Endodermal cell (in vitro differentiated cells): ENCODE measurements at regions not wholly inside any gene's neighbourhood (a gene's known extent, or its start where the extent isn't known, plus 50 kb on each side); places are given as distances from the start of the nearest gene placed in this dataset.

ENCODE experiments used
- DNase-seq: peaks from one replicate; pipeline ENCODE4 v3.0.0-alpha.2; 2017
- H3K27ac ChIP-seq: 2 replicates; pipeline ENCODE4 v1.5.1; 2013; ENCODE audit warnings: mild to moderate bottlenecking, low read depth, low read length, moderate library complexity
- H3K27me3 ChIP-seq: 2 replicates; pipeline ENCODE4 v1.6.1; 2013; ENCODE audit warnings: mild to moderate bottlenecking, low read length, moderate library complexity; ENCODE audit not compliant: insufficient read depth, control insufficient read depth, poor library complexity, severe bottlenecking
- H3K36me3 ChIP-seq: 2 replicates; pipeline ENCODE4 v1.7.0; 2013; ENCODE audit warnings: mild to moderate bottlenecking, low read length, moderate library complexity; ENCODE audit not compliant: control insufficient read depth, insufficient read depth
- H3K4me1 ChIP-seq: one replicate; pipeline ENCODE4 v1.7.0; 2013; ENCODE audit warnings: low read length; ENCODE audit not compliant: control insufficient read depth, insufficient read depth
- H3K4me3 ChIP-seq: 2 replicates; pipeline ENCODE4 v1.5.1; 2013; ENCODE audit warnings: mild to moderate bottlenecking, low read length, moderate library complexity
- H3K9ac ChIP-seq: 2 replicates; pipeline ENCODE4 v1.6.1; 2013; ENCODE audit warnings: mild to moderate bottlenecking, low read length, moderate library complexity; ENCODE audit not compliant: poor library complexity, severe bottlenecking; ENCODE audit errors: extremely low read depth
- H3K9me3 ChIP-seq: 2 replicates; pipeline ENCODE4 v1.6.1; 2013; ENCODE audit warnings: mild to moderate bottlenecking, low read length, moderate library complexity; ENCODE audit not compliant: control insufficient read depth
- H3K27ac Mint-ChIP-seq: 2 replicates; pipeline ENCODE4 v1.8.0; 2020; ENCODE audit warnings: mixed read lengths
- H3K27me3 Mint-ChIP-seq: 2 replicates; pipeline ENCODE4 v1.8.0; 2021; ENCODE audit warnings: mild to moderate bottlenecking, mixed read lengths; ENCODE audit not compliant: insufficient read depth
- H3K36me3 Mint-ChIP-seq: 2 replicates; pipeline ENCODE4 v1.8.0; 2020; ENCODE audit warnings: low read depth, mixed read lengths
- H3K4me1 Mint-ChIP-seq: 2 replicates; pipeline ENCODE4 v1.8.0; 2020; ENCODE audit warnings: mixed read lengths
- H3K4me3 Mint-ChIP-seq: 2 replicates; pipeline ENCODE4 v1.8.0; 2020; ENCODE audit warnings: mild to moderate bottlenecking, moderate library complexity, mixed read lengths
- H3K9me3 Mint-ChIP-seq: 2 replicates; pipeline ENCODE4 v1.8.0; 2020; ENCODE audit warnings: mild to moderate bottlenecking, mixed read lengths
- WGBS, 2 experiments: methylation state at CpG; one replicate each; pipeline versions ENCODE4 v1.1.5 to v1.1.7; 2013; ENCODE audit warnings: missing lambda C conversion rate in 2 of 2, mixed read lengths in 1 of 2; ENCODE audit not compliant: insufficient coverage in 1 of 2, insufficient read length in 1 of 2; 5-methylcytosine and 5-hydroxymethylcytosine counted together
- TF ChIP-seq, protein P1 (sequence below): fragments of 200-600 bp; sonication (generic); conservative IDR thresholded peaks from 2 replicates; pipeline ENCODE4 v1.5.0; 2021; ENCODE audit warnings: antibody characterized with exemption, mild to moderate bottlenecking

DNA sequence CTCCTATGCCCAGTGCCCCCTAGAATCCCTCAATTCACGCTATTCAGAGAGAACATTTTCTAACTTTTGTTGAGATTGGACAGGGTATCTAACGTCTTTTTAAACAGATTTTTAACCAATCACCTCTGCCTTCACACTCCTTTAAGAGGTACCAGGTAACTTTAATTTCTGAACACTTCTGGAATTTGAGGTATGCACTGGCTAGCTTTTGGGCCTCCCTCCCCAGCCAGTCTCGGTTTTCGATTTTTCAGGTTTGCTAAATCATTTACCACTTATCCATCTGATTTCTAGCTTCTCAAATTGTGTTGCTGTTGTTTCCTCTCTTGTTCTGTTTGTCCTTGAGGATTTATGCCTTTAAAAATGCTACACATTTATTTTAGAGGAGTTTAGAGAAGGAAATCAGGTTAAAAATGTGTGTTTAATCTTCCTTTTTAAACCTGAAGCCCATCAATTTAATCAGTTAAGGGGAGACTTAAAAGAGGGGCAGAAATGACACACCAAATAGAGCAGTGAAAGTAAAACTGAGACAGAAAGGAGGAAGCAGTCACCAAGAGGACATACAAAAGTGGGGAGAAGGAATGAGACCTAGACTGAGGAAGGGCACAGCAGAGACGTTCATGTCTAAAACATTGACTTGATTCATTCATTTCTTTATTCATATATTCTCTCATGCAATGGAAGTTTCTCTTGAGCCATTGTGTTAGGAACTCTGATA, 139.6 kb upstream of the HTR2A start:
- H3K36me3 Mint-ChIP-seq = no peaks in the 10 kb centered on the region
- peaks cover 54% of the 10 kb centered on the region for H3K27me3 ChIP-seq
- peak overlapping the region; percentile 59 for H3K27ac Mint-ChIP-seq
- peaks cover 2% of the 10 kb centered on the region for H3K4me1 ChIP-seq
- TF ChIP-seq, protein P1, sequence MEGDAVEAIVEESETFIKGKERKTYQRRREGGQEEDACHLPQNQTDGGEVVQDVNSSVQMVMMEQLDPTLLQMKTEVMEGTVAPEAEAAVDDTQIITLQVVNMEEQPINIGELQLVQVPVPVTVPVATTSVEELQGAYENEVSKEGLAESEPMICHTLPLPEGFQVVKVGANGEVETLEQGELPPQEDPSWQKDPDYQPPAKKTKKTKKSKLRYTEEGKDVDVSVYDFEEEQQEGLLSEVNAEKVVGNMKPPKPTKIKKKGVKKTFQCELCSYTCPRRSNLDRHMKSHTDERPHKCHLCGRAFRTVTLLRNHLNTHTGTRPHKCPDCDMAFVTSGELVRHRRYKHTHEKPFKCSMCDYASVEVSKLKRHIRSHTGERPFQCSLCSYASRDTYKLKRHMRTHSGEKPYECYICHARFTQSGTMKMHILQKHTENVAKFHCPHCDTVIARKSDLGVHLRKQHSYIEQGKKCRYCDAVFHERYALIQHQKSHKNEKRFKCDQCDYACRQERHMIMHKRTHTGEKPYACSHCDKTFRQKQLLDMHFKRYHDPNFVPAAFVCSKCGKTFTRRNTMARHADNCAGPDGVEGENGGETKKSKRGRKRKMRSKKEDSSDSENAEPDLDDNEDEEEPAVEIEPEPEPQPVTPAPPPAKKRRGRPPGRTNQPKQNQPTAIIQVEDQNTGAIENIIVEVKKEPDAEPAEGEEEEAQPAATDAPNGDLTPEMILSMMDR = no peak
- no peak overlapping the region for H3K4me3 Mint-ChIP-seq
- H3K36me3 ChIP-seq = no peaks in the 10 kb centered on the region
- WGBS, 2 experiments = 67 to 90% methylated on average over 1 to 5 of the region's 5 CpGs
- no peak overlapping the region for H3K4me3 ChIP-seq
- peaks cover 49% of the 10 kb centered on the region for H3K4me1 Mint-ChIP-seq
- no peak for DNase-seq
- H3K27ac ChIP-seq = no peak overlapping the region
- peaks cover 40% of the 10 kb centered on the region for H3K27me3 Mint-ChIP-seq
- no peak overlapping the region for H3K9ac ChIP-seq
- H3K9me3 Mint-ChIP-seq = no peaks in the 10 kb centered on the region
- no peaks in the 10 kb centered on the region for H3K9me3 ChIP-seq

DNA sequence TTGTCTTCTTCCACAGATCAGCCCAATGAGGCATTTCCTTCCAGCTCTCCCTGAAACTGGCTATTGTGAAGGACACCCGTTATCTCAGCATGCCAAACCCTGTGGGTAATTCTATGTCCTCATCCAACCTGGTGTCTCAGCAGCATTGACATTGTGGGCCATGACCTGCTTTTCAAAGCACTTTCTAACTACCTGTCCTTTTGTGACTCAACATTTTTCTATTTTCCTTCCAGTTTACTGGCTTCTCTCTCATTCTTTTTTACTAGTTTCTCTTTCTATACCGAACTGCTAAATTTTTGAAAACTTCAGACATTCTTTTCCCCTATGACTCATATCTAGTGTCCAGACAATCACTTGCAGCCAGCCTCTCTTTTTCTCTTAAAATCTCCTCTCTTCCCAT, 136.4 kb upstream of the HTR2A start:
- Histone ChIP-seq H3K36me3 (no peaks in the 10 kb centered on the region), H3K9me3 (no peaks in the 10 kb centered on the region), H3K4me3 (no peak overlapping the region), H3K27ac (no peak overlapping the region), H3K4me1 (peaks cover 2% of the 10 kb centered on the region), H3K9ac (no peak overlapping the region), H3K27me3 (peaks cover 32% of the 10 kb centered on the region)
- Mint-ChIP-seq H3K4me1 (peaks cover 34% of the 10 kb centered on the region), H3K36me3 (no peaks in the 10 kb centered on the region), H3K9me3 (no peaks in the 10 kb centered on the region), H3K4me3 (no peak overlapping the region), H3K27me3 (peaks cover 21% of the 10 kb centered on the region), H3K27ac (no peak overlapping the region)
- TF ChIP-seq, protein P1 = no peak
- DNase-seq = peak; percentile 50
- WGBS, 2 experiments = 76 to 80% methylated on average over 2 of the region's 2 CpGs

DNA sequence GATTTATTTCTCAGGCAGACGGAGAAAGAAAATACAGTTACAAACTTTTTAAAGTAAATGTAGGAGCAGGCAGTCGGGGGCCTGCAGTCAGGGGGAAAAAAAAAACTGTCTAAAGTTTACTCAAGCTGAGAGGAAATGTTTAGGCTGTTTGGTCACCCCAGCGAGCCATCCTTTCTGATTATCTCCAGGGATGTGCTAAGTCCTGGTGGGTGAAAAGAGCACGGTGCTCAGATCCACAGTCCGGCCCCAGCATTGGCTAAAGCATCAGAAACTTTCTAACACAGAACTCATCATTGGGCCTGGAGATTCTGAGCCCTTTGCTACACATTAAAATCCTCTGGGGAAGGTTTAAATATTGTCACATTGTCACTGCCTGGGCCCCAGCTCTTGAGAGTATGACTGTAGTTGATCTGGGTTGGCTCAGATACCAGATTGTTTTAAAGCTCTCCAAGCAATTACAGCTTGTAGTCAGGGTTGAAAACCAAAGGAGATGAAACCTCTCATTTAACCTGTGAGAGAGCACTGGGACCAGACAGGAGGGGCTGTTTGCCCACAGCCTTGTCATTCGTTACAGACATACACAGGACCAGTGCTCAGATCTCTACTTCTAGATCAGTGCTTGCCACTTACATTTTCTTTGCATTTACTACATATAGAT, 131.1 kb upstream of the HTR2A start:
- Histone ChIP-seq H3K27ac (no peak overlapping the region), H3K4me1 (peaks cover 11% of the 10 kb centered on the region), H3K9me3 (no peaks in the 10 kb centered on the region), H3K4me3 (no peak overlapping the region), H3K36me3 (no peaks in the 10 kb centered on the region), H3K27me3 (peaks cover 6% of the 10 kb centered on the region), H3K9ac (no peak overlapping the region)
- Mint-ChIP-seq H3K4me3 (no peak overlapping the region), H3K27me3 (no peaks in the 10 kb centered on the region), H3K9me3 (no peaks in the 10 kb centered on the region), H3K36me3 (no peaks in the 10 kb centered on the region), H3K4me1 (peaks cover 26% of the 10 kb centered on the region), H3K27ac (no peak overlapping the region)
- WGBS, 2 experiments = 57 to 60% methylated on average over 3 to 6 of the region's 6 CpGs
- TF ChIP-seq, protein P1 = no peak
- DNase-seq = no peak
